NCI-H524 (cell line): ENCODE measurements at regions not wholly inside any gene's neighbourhood (a gene's known extent, or its start where the extent isn't known, plus 50 kb on each side); places are given as distances from the start of the nearest gene placed in this dataset.
A peak's percentile ranks its signal among the peaks of the same experiment; 100 is the strongest.

Experiments used
- DNase-seq, 2 experiments: peaks; one replicate each; lab custom pipeline; 2025; lab: John Stamatoyannopoulos, UW

GRCh38 chr15:59953392-59953883, 50.7 kb upstream of the FOXB1 start:
- DNase-seq = no peak

- no peak for DNase-seq
Observed at GRCh38 chr15:59952960-59953359, 51.2 kb upstream of the FOXB1 start.

GRCh38 chr15:59950603-59951388, 53.3 kb upstream of the FOXB1 start:
- no peak for DNase-seq

- no peak for DNase-seq
Observed at GRCh38 chr15:59948924-59949613, 55.0 kb upstream of the FOXB1 start.

GRCh38 chr15:59946084-59946483, 58.0 kb upstream of the FOXB1 start:
- no peak for DNase-seq

- no peak for DNase-seq
Observed at GRCh38 chr15:59945036-59945435, 59.1 kb upstream of the FOXB1 start.

GRCh38 chr15:59941612-59942011, 62.5 kb upstream of the FOXB1 start:
- no peak for DNase-seq

- no peak for DNase-seq
Observed at GRCh38 chr15:59940928-59941327, 63.2 kb upstream of the FOXB1 start.

- DNase-seq = no peak
Observed at GRCh38 chr15:59940456-59940855, 63.7 kb upstream of the FOXB1 start.

- peak; percentile 38 to 51 for DNase-seq
Observed at GRCh38 chr15:59936741-59937140, 67.4 kb upstream of the FOXB1 start.

GRCh38 chr15:59933607-59934006, 70.5 kb upstream of the FOXB1 start:
- DNase-seq = no peak

- no peak for DNase-seq
Observed at GRCh38 chr15:59931646-59932261, 72.4 kb upstream of the FOXB1 start.

GRCh38 chr15:59924812-59925522, 79.1 kb upstream of the FOXB1 start:
- no peak for DNase-seq

- no peak for DNase-seq
Observed at GRCh38 chr15:59924096-59924495, 80.0 kb upstream of the FOXB1 start.

GRCh38 chr15:59923508-59923907, 80.6 kb upstream of the FOXB1 start:
- DNase-seq = no peak

- no peak for DNase-seq
Observed at GRCh38 chr15:59918994-59919951, 84.8 kb upstream of the FOXB1 start.

- DNase-seq = peak; percentile 63 to 78
Observed at GRCh38 chr15:59917504-59918157, 86.5 kb upstream of the FOXB1 start.

- DNase-seq = no peak
Observed at GRCh38 chr15:59906046-59906445, 98.1 kb upstream of the FOXB1 start.

- no peak for DNase-seq
Observed at GRCh38 chr15:59905176-59905575, 98.9 kb upstream of the FOXB1 start.

- DNase-seq = no peak
Observed at GRCh38 chr15:59904450-59905135, 99.5 kb upstream of the FOXB1 start.
